ENCODE measurements at regions not wholly inside any gene's neighbourhood (a gene's known extent, or its start where the extent isn't known, plus 50 kb on each side); places are given as distances from the start of the nearest gene placed in this dataset.

- no peak for TF ChIP-seq NFRKB (IDR thresholded peaks at IDR 0.05)
- TF ChIP-seq ARNT (IDR thresholded peaks at IDR 0.05): no peak
- no peak for TF ChIP-seq SP1 (IDR thresholded peaks at IDR 0.05)
- TF ChIP-seq ZNF384 (IDR thresholded peaks at IDR 0.05): no peak
- no peak for TF ChIP-seq BHLHE40 (IDR thresholded peaks at IDR 0.05; ENCODE audit: borderline replicate concordance)
- no peak for TF ChIP-seq CTBP1 (IDR thresholded peaks at IDR 0.05; ENCODE audit: borderline replicate concordance)
- TF ChIP-seq FOXA1 (IDR thresholded peaks at IDR 0.05): no peak
- no peak for TF ChIP-seq HDGF (IDR thresholded peaks at IDR 0.05; ENCODE audit: borderline replicate concordance)
These were observed 109.5 kb upstream of the FNDC3A start for GRCh38 chr13:48866249-48866648.

Data from HEK293T (cell line).